WTC11 (cell line): ENCODE measurements at regions not wholly inside any gene's neighbourhood (a gene's known extent, or its start where the extent isn't known, plus 50 kb on each side); places are given as distances from the start of the nearest gene placed in this dataset.

Experiments
- ATAC-seq: fragments of 200-7000 bp; cut with Tn5 transposase; 2 replicates; pipeline ENCODE4 v1.10.0; 2021; ENCODE audit warnings: mild to moderate bottlenecking, moderate library complexity
- CTCF ChIA-PET: fragments of 300-600 bp; sonication (Branson Sonifier 250); formaldehyde crosslinking; loops from one replicate; lab custom pipeline; 2021; ENCODE audit warnings: antibody characterized with exemption; lab: Charles Lee
- POLR2A ChIA-PET: fragments of 350-600 bp; sonication (Branson Sonifier 250); formaldehyde crosslinking; loops from one replicate; lab custom pipeline; 2021; ENCODE audit warnings: antibody characterized with exemption; lab: Charles Lee
- DNase-seq: peaks from one replicate; pipeline ENCODE4 v3.0.0; 2021; ENCODE audit warnings: low spot score
- H3K27ac Mint-ChIP-seq: 2 replicates; pipeline ENCODE4 v1.8.0; 2021; ENCODE audit warnings: mixed read lengths
- H3K27me3 Mint-ChIP-seq: 2 replicates; pipeline ENCODE4 v1.8.0; 2021; ENCODE audit warnings: low read depth, mild to moderate bottlenecking, moderate library complexity, mixed read lengths
- H3K36me3 Mint-ChIP-seq: 2 replicates; pipeline ENCODE4 v1.8.0; 2021; ENCODE audit warnings: mixed read lengths
- H3K4me1 Mint-ChIP-seq: 2 replicates; pipeline ENCODE4 v1.8.0; 2022; ENCODE audit warnings: mixed read lengths
- H3K4me3 Mint-ChIP-seq: 2 replicates; pipeline ENCODE4 v1.8.0; 2021; ENCODE audit warnings: mild to moderate bottlenecking, moderate library complexity, mixed read lengths
- H3K9me3 Mint-ChIP-seq: 2 replicates; pipeline ENCODE4 v1.8.0; 2021; ENCODE audit warnings: mixed read lengths
- CDX4 ChIP-seq: fragments of 250-450 bp; sonication (Bioruptor Pico); IDR thresholded peaks from 2 replicates; pipeline ENCODE4 v1.9.0; 2021; ENCODE audit warnings: moderate library complexity, mild to moderate bottlenecking, inconsistent platforms, borderline replicate concordance
- ETV6 ChIP-seq: sonication (generic); formaldehyde crosslinking; IDR thresholded peaks from 2 replicates; pipeline ENCODE4 v1.8.1; 2022; ENCODE audit warnings: mild to moderate bottlenecking, missing genetic modification reagents
- FOXJ3 ChIP-seq: sonication (generic); formaldehyde crosslinking; IDR thresholded peaks from 2 replicates; pipeline ENCODE4 v1.9.0; 2021; ENCODE audit warnings: missing genetic modification reagents, mild to moderate bottlenecking, borderline replicate concordance
- FOXP1 ChIP-seq: sonication (generic); formaldehyde crosslinking; IDR thresholded peaks from 2 replicates; pipeline ENCODE4 v1.8.0; 2022; ENCODE audit warnings: missing genetic modification reagents, mild to moderate bottlenecking, moderate library complexity, borderline replicate concordance
- IRF1 ChIP-seq: sonication (generic); formaldehyde crosslinking; IDR thresholded peaks from 2 replicates; pipeline ENCODE4 v1.8.0; 2023; ENCODE audit warnings: missing genetic modification reagents
- MYBL2 ChIP-seq: sonication (generic); formaldehyde crosslinking; IDR thresholded peaks from 2 replicates; pipeline ENCODE4 v1.8.1; 2023; ENCODE audit warnings: mild to moderate bottlenecking, moderate library complexity, missing genetic modification reagents
- NFYB ChIP-seq: sonication (generic); formaldehyde crosslinking; conservative IDR thresholded peaks from 2 replicates; pipeline ENCODE4 v1.8.0; 2022; ENCODE audit warnings: low read depth, missing genetic modification reagents
- NR2C2 ChIP-seq: sonication (generic); formaldehyde crosslinking; IDR thresholded peaks from 2 replicates; pipeline ENCODE4 v1.8.0; 2022; ENCODE audit warnings: mild to moderate bottlenecking, missing genetic modification reagents
- RORB ChIP-seq: fragments of 250-450 bp; sonication (Bioruptor Pico); IDR thresholded peaks from 2 replicates; pipeline ENCODE4 v1.9.0; 2021; ENCODE audit warnings: mild to moderate bottlenecking
- SOX15 ChIP-seq: fragments of 250-450 bp; sonication (Bioruptor Pico); IDR thresholded peaks from 2 replicates; pipeline ENCODE4 v1.9.0; 2021; ENCODE audit warnings: mild to moderate bottlenecking
- TP53 ChIP-seq: sonication (generic); formaldehyde crosslinking; IDR thresholded peaks from 2 replicates; pipeline ENCODE4 v1.8.1; 2023; ENCODE audit warnings: mild to moderate bottlenecking, missing genetic modification reagents
- ZMAT4 ChIP-seq: fragments of 250-450 bp; sonication (Bioruptor Pico); IDR thresholded peaks from 2 replicates; pipeline ENCODE4 v1.9.0; 2021; ENCODE audit warnings: mild to moderate bottlenecking
- ZNF121 ChIP-seq: sonication (generic); formaldehyde crosslinking; IDR thresholded peaks from 2 replicates; pipeline ENCODE4 v1.8.0; 2023; ENCODE audit warnings: missing genetic modification reagents
- ZNF219 ChIP-seq: sonication (generic); formaldehyde crosslinking; IDR thresholded peaks from 2 replicates; pipeline ENCODE4 v1.8.0; 2023; ENCODE audit warnings: missing genetic modification reagents, mild to moderate bottlenecking, borderline replicate concordance
- ZNF423 ChIP-seq: fragments of 250-450 bp; sonication (Bioruptor Pico); IDR thresholded peaks from 2 replicates; pipeline ENCODE4 v2.1.2; 2022; ENCODE audit warnings: mild to moderate bottlenecking, moderate library complexity
- TF ChIP-seq, protein P1 (sequence below): sonication (generic); formaldehyde crosslinking; IDR thresholded peaks from 2 replicates; pipeline ENCODE4 v1.8.1; 2022; ENCODE audit warnings: low read depth, missing genetic modification reagents, borderline replicate concordance
- TF ChIP-seq, protein P2 (sequence below): fragments of 250-450 bp; sonication (Bioruptor Pico); IDR thresholded peaks from 2 replicates; pipeline ENCODE4 v1.9.0; 2021; ENCODE audit warnings: mild to moderate bottlenecking
- TF ChIP-seq, protein P3 (sequence below): sonication (generic); formaldehyde crosslinking; IDR thresholded peaks from 2 replicates; pipeline ENCODE4 v1.8.0; 2023; ENCODE audit warnings: missing genetic modification reagents, mild to moderate bottlenecking, borderline replicate concordance
- TF ChIP-seq, protein P4 (sequence below): sonication (generic); formaldehyde crosslinking; IDR thresholded peaks from 2 replicates; pipeline ENCODE4 v1.8.1; 2023; ENCODE audit warnings: mild to moderate bottlenecking, missing genetic modification reagents
- TF ChIP-seq, protein P5 (sequence below): sonication (generic); formaldehyde crosslinking; IDR thresholded peaks from 2 replicates; pipeline ENCODE4 v1.8.1; 2023; ENCODE audit warnings: mild to moderate bottlenecking, missing genetic modification reagents, moderate library complexity

- no peak; the same call in 1 of the 2 replicates for ATAC-seq
- Mint-ChIP-seq H3K4me3 (peak overlapping the region; percentile 24), H3K36me3 (peaks cover 21% of the 10 kb centered on the region), H3K27ac (peak overlapping the region; percentile 98), H3K27me3 (peaks cover 16% of the 10 kb centered on the region), H3K9me3 (peaks cover 23% of the 10 kb centered on the region), H3K4me1 (peaks cover 67% of the 10 kb centered on the region)
- 0 out of 2 replicates have a peak, but pooled peaks have one; percentile 30 for TF ChIP-seq ETV6 (CRISPR knock-in tag)
- no peak for TF ChIP-seq FOXP1 (CRISPR knock-in tag)
- TF ChIP-seq NR2C2 (CRISPR knock-in tag), result no peak
- ChIA-PET CTCF (interaction anchor here (2.6 kb wide), 1 partner anchor 27 kb away, joined by 10 read pairs; no protein-coding TSS in a partner anchor), POLR2A (no interaction called here)
- DNase-seq, result no peak
Measured at GRCh38 chr20:60691966-60692615, 560.0 kb upstream of the CDH4 start.

- Mint-ChIP-seq H3K27me3 (peaks cover 11% of the 10 kb centered on the region), H3K4me1 (peaks cover 60% of the 10 kb centered on the region), H3K9me3 (peaks cover 27% of the 10 kb centered on the region), H3K4me3 (peak overlapping the region; percentile 44), H3K27ac (peak overlapping the region; percentile 98), H3K36me3 (peaks cover 14% of the 10 kb centered on the region)
- ATAC-seq (peak; percentile 83), DNase-seq (no peak)
- ChIA-PET CTCF (interaction anchor here (2.6 kb wide), 1 partner anchor 25 kb away, joined by 10 read pairs; no protein-coding TSS in a partner anchor), POLR2A (no interaction called here)
- TF ChIP-seq ZMAT4 (CRISPR knock-in tag) (no peak), NFYB (CRISPR knock-in tag) (no peak), ZNF121 (CRISPR knock-in tag) (no peak), CDX4 (no peak), SOX15 (CRISPR knock-in tag) (no peak), RORB (CRISPR knock-in tag) (no peak), TP53 (CRISPR knock-in tag) (no peak), IRF1 (CRISPR knock-in tag) (no peak), MYBL2 (CRISPR knock-in tag) (0 out of 2 replicates have a peak, but pooled peaks have one; percentile 28), ZNF423 (CRISPR knock-in tag) (peak; percentile 6; the same call in 1 of the 2 replicates), FOXJ3 (CRISPR knock-in tag) (no peak), ZNF219 (CRISPR knock-in tag) (no peak)
- TF ChIP-seq, protein P1, sequence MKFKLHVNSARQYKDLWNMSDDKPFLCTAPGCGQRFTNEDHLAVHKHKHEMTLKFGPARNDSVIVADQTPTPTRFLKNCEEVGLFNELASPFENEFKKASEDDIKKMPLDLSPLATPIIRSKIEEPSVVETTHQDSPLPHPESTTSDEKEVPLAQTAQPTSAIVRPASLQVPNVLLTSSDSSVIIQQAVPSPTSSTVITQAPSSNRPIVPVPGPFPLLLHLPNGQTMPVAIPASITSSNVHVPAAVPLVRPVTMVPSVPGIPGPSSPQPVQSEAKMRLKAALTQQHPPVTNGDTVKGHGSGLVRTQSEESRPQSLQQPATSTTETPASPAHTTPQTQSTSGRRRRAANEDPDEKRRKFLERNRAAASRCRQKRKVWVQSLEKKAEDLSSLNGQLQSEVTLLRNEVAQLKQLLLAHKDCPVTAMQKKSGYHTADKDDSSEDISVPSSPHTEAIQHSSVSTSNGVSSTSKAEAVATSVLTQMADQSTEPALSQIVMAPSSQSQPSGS, result no peak
- TF ChIP-seq, protein P2, sequence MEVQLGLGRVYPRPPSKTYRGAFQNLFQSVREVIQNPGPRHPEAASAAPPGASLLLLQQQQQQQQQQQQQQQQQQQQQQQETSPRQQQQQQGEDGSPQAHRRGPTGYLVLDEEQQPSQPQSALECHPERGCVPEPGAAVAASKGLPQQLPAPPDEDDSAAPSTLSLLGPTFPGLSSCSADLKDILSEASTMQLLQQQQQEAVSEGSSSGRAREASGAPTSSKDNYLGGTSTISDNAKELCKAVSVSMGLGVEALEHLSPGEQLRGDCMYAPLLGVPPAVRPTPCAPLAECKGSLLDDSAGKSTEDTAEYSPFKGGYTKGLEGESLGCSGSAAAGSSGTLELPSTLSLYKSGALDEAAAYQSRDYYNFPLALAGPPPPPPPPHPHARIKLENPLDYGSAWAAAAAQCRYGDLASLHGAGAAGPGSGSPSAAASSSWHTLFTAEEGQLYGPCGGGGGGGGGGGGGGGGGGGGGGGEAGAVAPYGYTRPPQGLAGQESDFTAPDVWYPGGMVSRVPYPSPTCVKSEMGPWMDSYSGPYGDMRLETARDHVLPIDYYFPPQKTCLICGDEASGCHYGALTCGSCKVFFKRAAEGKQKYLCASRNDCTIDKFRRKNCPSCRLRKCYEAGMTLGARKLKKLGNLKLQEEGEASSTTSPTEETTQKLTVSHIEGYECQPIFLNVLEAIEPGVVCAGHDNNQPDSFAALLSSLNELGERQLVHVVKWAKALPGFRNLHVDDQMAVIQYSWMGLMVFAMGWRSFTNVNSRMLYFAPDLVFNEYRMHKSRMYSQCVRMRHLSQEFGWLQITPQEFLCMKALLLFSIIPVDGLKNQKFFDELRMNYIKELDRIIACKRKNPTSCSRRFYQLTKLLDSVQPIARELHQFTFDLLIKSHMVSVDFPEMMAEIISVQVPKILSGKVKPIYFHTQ (CRISPR knock-in tag), result no peak
- TF ChIP-seq, protein P3, sequence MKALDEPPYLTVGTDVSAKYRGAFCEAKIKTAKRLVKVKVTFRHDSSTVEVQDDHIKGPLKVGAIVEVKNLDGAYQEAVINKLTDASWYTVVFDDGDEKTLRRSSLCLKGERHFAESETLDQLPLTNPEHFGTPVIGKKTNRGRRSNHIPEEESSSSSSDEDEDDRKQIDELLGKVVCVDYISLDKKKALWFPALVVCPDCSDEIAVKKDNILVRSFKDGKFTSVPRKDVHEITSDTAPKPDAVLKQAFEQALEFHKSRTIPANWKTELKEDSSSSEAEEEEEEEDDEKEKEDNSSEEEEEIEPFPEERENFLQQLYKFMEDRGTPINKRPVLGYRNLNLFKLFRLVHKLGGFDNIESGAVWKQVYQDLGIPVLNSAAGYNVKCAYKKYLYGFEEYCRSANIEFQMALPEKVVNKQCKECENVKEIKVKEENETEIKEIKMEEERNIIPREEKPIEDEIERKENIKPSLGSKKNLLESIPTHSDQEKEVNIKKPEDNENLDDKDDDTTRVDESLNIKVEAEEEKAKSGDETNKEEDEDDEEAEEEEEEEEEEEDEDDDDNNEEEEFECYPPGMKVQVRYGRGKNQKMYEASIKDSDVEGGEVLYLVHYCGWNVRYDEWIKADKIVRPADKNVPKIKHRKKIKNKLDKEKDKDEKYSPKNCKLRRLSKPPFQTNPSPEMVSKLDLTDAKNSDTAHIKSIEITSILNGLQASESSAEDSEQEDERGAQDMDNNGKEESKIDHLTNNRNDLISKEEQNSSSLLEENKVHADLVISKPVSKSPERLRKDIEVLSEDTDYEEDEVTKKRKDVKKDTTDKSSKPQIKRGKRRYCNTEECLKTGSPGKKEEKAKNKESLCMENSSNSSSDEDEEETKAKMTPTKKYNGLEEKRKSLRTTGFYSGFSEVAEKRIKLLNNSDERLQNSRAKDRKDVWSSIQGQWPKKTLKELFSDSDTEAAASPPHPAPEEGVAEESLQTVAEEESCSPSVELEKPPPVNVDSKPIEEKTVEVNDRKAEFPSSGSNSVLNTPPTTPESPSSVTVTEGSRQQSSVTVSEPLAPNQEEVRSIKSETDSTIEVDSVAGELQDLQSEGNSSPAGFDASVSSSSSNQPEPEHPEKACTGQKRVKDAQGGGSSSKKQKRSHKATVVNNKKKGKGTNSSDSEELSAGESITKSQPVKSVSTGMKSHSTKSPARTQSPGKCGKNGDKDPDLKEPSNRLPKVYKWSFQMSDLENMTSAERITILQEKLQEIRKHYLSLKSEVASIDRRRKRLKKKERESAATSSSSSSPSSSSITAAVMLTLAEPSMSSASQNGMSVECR (CRISPR knock-in tag), result no peak
- TF ChIP-seq, protein P4, sequence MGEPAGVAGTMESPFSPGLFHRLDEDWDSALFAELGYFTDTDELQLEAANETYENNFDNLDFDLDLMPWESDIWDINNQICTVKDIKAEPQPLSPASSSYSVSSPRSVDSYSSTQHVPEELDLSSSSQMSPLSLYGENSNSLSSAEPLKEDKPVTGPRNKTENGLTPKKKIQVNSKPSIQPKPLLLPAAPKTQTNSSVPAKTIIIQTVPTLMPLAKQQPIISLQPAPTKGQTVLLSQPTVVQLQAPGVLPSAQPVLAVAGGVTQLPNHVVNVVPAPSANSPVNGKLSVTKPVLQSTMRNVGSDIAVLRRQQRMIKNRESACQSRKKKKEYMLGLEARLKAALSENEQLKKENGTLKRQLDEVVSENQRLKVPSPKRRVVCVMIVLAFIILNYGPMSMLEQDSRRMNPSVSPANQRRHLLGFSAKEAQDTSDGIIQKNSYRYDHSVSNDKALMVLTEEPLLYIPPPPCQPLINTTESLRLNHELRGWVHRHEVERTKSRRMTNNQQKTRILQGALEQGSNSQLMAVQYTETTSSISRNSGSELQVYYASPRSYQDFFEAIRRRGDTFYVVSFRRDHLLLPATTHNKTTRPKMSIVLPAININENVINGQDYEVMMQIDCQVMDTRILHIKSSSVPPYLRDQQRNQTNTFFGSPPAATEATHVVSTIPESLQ (CRISPR knock-in tag), result no peak
- TF ChIP-seq, protein P5, sequence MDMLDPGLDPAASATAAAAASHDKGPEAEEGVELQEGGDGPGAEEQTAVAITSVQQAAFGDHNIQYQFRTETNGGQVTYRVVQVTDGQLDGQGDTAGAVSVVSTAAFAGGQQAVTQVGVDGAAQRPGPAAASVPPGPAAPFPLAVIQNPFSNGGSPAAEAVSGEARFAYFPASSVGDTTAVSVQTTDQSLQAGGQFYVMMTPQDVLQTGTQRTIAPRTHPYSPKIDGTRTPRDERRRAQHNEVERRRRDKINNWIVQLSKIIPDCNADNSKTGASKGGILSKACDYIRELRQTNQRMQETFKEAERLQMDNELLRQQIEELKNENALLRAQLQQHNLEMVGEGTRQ (CRISPR knock-in tag), result no peak
Measured at GRCh38 chr20:60693496-60694133, 558.4 kb upstream of the CDH4 start.
